Suprapubic skin (tissue), 4 donors: ENCODE measurements at regions not wholly inside any gene's neighbourhood (a gene's known extent, or its start where the extent isn't known, plus 50 kb on each side); places are given as distances from the start of the nearest gene placed in this dataset.

Experiments used
- CTCF ChIP-seq, 2 donors: fragments of 200-600 bp in 1 of 2; fragments of 450-650 bp in 1 of 2; sonication (generic) in 1 of 2; IDR thresholded peaks; one replicate each; pipeline ENCODE4 v1.5.1; 2016 to 2019; ENCODE audit warnings: antibody characterized with exemption in 2 of 2, mild to moderate bottlenecking in 1 of 2, moderate library complexity in 1 of 2
- EP300 ChIP-seq: sonication (generic); formaldehyde crosslinking; IDR thresholded peaks from one replicate; pipeline ENCODE4 v1.6.1; 2017; ENCODE audit warnings: antibody characterized with exemption
- POLR2AphosphoS5 ChIP-seq, 3 donors: sonication (generic); formaldehyde crosslinking; IDR thresholded peaks; one replicate each; pipeline ENCODE4 v1.6.1; 2017; ENCODE audit warnings: antibody characterized with exemption in 3 of 3

DNA sequence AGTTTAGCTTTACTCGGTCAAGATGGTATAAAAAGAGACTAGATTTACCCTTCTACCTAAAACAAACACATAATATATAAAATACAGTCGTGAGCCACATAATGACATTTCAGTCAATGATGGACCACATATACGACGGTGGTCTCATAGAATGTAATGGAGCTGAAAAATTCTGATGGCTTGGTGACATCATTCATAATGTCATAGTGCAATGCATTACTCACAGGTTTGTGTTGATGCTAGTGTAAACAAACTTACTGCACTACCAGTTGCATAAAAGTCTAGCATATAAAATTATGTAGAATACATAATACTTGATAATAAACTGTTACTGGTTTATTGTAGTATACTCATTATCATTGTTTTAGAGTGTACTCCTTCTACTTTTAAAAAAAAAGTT is 115.9 kb upstream of the GDNF start:
- TF ChIP-seq POLR2AphosphoS5 (IDR thresholded peaks at IDR 0.05): no peak
- TF ChIP-seq CTCF (IDR thresholded peaks at IDR 0.05): no peak
- no peak for TF ChIP-seq EP300
